Nephron progenitor cell (in vitro differentiated cells): ENCODE measurements at regions not wholly inside any gene's neighbourhood (a gene's known extent, or its start where the extent isn't known, plus 50 kb on each side); places are given as distances from the start of the nearest gene placed in this dataset.
A peak's percentile ranks its signal among the peaks of the same experiment; 100 is the strongest.

Source experiments
- DNase-seq: peaks from one replicate; pipeline ENCODE4 v3.0.0; 2021
- H3K27ac Mint-ChIP-seq: 2 replicates; pipeline ENCODE4 v1.8.0; 2021; ENCODE audit warnings: mild to moderate bottlenecking, moderate library complexity, mixed read lengths
- H3K27me3 Mint-ChIP-seq: 2 replicates; pipeline ENCODE4 v1.8.0; 2021; ENCODE audit warnings: mild to moderate bottlenecking, low read depth, mixed read lengths; ENCODE audit not compliant: poor library complexity
- H3K36me3 Mint-ChIP-seq: 2 replicates; pipeline ENCODE4 v1.8.0; 2021; ENCODE audit warnings: low read depth, mixed read lengths
- H3K4me1 Mint-ChIP-seq: 2 replicates; pipeline ENCODE4 v1.8.0; 2021; ENCODE audit warnings: mixed read lengths
- H3K4me3 Mint-ChIP-seq: 2 replicates; pipeline ENCODE4 v1.8.0; 2021; ENCODE audit warnings: mild to moderate bottlenecking, moderate library complexity, mixed read lengths
- H3K9me3 Mint-ChIP-seq: 2 replicates; pipeline ENCODE4 v1.8.0; 2021; ENCODE audit warnings: mild to moderate bottlenecking, moderate library complexity, mixed read lengths
- TF ChIP-seq, protein P1 (sequence below): fragments of 200-600 bp; sonication (generic); IDR thresholded peaks from 2 replicates; pipeline ENCODE4 v1.5.0; 2021; ENCODE audit warnings: antibody characterized with exemption

DNA sequence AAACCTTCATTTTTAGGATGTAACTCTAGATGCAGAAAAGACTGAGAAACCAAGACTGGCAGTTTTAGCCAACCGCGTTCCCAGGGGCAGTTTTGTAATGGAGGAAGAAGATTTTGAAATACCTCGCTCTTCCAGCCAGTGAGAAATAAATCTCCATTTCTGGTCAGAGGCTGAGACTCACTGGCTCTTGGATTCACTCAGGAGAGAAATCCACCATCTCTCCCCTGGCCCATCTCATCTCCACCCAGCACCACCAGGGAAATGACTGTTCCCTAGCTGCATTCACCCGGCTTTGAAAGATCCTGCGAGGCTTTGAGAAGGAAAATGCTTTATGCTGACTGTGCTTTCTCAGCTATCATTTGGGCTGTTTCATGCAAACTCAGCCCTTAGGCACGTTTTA is 185.2 kb downstream of the SOX9 start:
- Mint-ChIP-seq H3K36me3 (no peaks in the 10 kb centered on the region), H3K27ac (peak overlapping the region; percentile 28), H3K4me3 (no peak overlapping the region), H3K27me3 (peaks cover 2% of the 10 kb centered on the region), H3K4me1 (peaks cover 35% of the 10 kb centered on the region), H3K9me3 (no peaks in the 10 kb centered on the region)
- no peak for DNase-seq
- TF ChIP-seq, protein P1, sequence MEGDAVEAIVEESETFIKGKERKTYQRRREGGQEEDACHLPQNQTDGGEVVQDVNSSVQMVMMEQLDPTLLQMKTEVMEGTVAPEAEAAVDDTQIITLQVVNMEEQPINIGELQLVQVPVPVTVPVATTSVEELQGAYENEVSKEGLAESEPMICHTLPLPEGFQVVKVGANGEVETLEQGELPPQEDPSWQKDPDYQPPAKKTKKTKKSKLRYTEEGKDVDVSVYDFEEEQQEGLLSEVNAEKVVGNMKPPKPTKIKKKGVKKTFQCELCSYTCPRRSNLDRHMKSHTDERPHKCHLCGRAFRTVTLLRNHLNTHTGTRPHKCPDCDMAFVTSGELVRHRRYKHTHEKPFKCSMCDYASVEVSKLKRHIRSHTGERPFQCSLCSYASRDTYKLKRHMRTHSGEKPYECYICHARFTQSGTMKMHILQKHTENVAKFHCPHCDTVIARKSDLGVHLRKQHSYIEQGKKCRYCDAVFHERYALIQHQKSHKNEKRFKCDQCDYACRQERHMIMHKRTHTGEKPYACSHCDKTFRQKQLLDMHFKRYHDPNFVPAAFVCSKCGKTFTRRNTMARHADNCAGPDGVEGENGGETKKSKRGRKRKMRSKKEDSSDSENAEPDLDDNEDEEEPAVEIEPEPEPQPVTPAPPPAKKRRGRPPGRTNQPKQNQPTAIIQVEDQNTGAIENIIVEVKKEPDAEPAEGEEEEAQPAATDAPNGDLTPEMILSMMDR: no peak

DNA sequence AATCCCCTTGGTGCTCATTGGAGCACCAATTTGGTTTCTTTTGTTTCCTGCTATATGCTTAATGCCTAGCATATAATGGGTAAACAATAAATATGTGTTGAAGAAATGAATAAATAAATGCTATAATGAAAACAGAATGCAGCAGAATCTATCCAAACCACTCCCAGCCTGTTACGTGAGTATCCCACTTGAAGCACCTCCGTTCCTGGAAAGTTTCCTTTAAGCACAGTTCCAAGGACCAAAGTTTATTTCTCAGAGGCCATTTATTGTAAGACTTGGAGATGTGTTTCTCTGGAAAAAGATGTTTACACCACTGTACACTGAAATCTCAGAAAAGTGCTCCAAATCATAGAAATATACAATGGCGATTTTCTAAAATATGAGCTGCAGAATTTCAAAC is 187.0 kb downstream of the SOX9 start:
- H3K27me3 Mint-ChIP-seq: no peaks in the 10 kb centered on the region
- no peaks in the 10 kb centered on the region for H3K9me3 Mint-ChIP-seq
- H3K4me3 Mint-ChIP-seq: no peak overlapping the region
- DNase-seq: no peak
- peaks cover 35% of the 10 kb centered on the region for H3K4me1 Mint-ChIP-seq
- TF ChIP-seq, protein P1: no peak
- H3K27ac Mint-ChIP-seq: no peak overlapping the region
- H3K36me3 Mint-ChIP-seq: no peaks in the 10 kb centered on the region

DNA sequence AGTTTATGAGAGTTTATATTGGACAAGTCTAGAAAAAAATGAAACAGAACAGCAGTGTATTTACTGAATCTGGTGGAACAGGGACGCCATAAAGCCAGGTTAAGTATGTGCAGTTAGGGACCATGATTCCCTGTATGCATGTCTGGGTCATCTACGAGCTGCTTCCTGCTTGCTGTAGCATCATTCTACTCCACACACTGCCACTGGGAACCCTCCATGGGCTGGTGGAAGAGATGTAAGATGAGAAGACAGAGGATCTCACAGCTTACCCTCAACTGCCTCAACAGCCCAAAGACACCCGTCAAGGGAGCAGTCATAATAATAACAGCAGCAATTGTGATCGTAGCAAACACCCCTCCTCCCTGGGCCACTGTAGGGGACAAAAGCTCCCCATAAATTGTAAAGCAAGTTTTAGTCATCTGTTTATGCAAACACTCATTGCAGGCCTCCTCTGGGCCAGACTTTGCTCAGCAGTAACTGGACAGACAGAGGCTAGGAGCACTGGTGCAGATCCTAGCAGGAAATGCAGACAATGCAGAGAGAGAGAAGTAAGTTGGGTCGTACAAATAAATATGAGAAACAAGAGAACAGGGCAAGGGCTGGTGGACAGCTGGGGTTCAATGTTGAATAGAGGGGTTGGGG is 188.0 kb downstream of the SOX9 start:
- no peak for DNase-seq
- no peaks in the 10 kb centered on the region for H3K36me3 Mint-ChIP-seq
- peaks cover 35% of the 10 kb centered on the region for H3K4me1 Mint-ChIP-seq
- no peak overlapping the region for H3K27ac Mint-ChIP-seq
- no peaks in the 10 kb centered on the region for H3K27me3 Mint-ChIP-seq
- no peaks in the 10 kb centered on the region for H3K9me3 Mint-ChIP-seq
- TF ChIP-seq, protein P1: no peak
- no peak overlapping the region for H3K4me3 Mint-ChIP-seq

DNA sequence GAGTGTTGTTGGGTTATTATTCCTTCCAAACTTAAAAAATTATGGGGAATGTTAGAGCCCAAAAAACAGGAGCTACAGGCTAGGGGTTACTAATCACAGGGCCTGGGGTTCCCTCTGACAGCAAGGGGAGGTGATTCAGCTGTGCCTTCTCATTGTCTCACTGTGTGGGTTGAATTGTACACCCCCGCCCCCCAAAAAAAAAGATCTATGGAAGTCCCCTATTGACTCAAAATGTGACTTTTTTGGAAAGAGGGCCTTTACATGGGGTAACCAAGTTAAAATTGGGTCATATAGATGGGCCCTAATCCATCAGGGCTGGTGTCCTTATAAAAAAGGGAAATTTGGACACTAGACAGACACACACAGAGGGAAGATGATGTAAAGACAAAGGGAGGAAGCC is 190.2 kb downstream of the SOX9 start:
- Mint-ChIP-seq H3K36me3 (no peaks in the 10 kb centered on the region), H3K9me3 (peaks cover 3% of the 10 kb centered on the region), H3K4me3 (no peak overlapping the region), H3K4me1 (peaks cover 31% of the 10 kb centered on the region), H3K27ac (no peak overlapping the region), H3K27me3 (no peaks in the 10 kb centered on the region)
- DNase-seq: no peak
- TF ChIP-seq, protein P1: no peak

DNA sequence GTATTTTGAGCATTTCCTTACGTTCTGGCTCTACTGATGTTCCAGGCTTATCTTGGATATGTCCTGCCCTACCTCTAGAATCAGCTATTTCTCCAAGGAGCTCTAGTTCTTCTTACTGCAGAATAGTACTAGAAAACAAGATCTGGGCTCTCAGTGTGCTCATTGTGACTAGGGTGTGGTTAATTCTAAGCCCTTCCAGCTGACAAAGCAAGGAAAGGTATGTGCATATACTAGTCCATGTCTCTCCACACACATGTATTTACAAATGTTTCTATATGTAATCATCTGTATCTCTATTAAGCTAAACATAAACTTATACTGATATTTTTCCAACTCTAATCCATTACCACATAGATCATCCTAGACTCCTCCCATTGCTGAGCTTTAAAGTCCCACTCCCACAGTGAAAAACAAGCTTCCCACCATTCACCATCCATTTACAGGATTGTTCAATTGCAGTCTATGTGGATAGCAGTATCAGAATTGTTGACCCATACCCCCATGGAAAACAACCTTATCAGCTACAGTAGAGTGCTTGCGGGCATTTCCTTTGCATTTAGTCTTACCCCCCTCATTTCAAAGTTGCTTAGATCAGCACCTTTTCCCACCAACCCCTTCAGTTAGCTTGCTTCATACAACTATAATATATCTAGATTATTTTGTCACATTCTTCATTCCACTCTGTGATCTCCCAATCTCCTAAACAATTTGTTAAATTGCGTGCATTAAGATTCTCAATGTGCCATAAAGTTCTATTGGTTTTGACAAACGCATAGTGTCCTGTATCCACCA is 194.5 kb downstream of the SOX9 start:
- TF ChIP-seq, protein P1: no peak
- DNase-seq: no peak
- Mint-ChIP-seq H3K36me3 (peaks cover under 1% of the 10 kb centered on the region), H3K27ac (no peak overlapping the region), H3K9me3 (peaks cover 4% of the 10 kb centered on the region), H3K4me1 (peaks cover 17% of the 10 kb centered on the region), H3K27me3 (peaks cover 18% of the 10 kb centered on the region), H3K4me3 (no peak overlapping the region)
